CD14-positive monocyte (primary cell): ENCODE measurements at regions not wholly inside any gene's neighbourhood (a gene's known extent, or its start where the extent isn't known, plus 50 kb on each side); places are given as distances from the start of the nearest gene placed in this dataset.

Experiments used
- DNase-seq, 3 donors: peaks; one replicate each; pipeline ENCODE4 v3.0.0-alpha.2; 2011 to 2022
- H2AFZ ChIP-seq: 2 replicates; pipeline ENCODE4 v1.6.0; 2012; ENCODE audit warnings: mild to moderate bottlenecking, low read depth, low read length, inconsistent platforms; ENCODE audit not compliant: insufficient read depth, poor library complexity, severe bottlenecking
- H3K27ac ChIP-seq, 2 donors: 1 replicate in 1 of 2; 2 replicates in 1 of 2; pipeline ENCODE4 v1.5.1; 2012 to 2013; ENCODE audit warnings: low read length in 2 of 2, control low read depth in 1 of 2, inconsistent platforms in 1 of 2, low read depth in 1 of 2, mild to moderate bottlenecking in 1 of 2
- H3K27me3 ChIP-seq, 2 donors: one replicate each; pipeline versions ENCODE4 v1.6.0 to v1.6.1; 2011 to 2013; ENCODE audit warnings: low read length in 2 of 2; ENCODE audit not compliant: control insufficient read depth in 2 of 2, insufficient read depth in 2 of 2
- H3K36me3 ChIP-seq, 2 donors: replicated peaks in 1 of 2; 1 replicate in 1 of 2; 2 replicates in 1 of 2; pipeline versions ENCODE4 v1.5.1 to v1.6.1; 2012 to 2013; ENCODE audit warnings: low read length in 2 of 2, control low read depth in 1 of 2, inconsistent platforms in 1 of 2, mild to moderate bottlenecking in 1 of 2; ENCODE audit not compliant: insufficient read depth in 2 of 2, control insufficient read depth in 1 of 2
- H3K4me1 ChIP-seq, 2 donors: 1 replicate in 1 of 2; 2 replicates in 1 of 2; pipeline versions ENCODE4 v1.5.1 to v1.6.1; 2012 to 2013; ENCODE audit warnings: low read length in 2 of 2, control low read depth in 1 of 2, inconsistent platforms in 1 of 2, mild to moderate bottlenecking in 1 of 2, moderate library complexity in 1 of 2; ENCODE audit not compliant: insufficient read depth in 2 of 2, control insufficient read depth in 1 of 2
- H3K4me2 ChIP-seq: replicated peaks from 2 replicates; pipeline ENCODE3; 2012; ENCODE audit warnings: low read length, moderate library complexity, mild to moderate bottlenecking; ENCODE audit not compliant: poor library complexity, severe bottlenecking; ENCODE audit errors: extremely low read depth
- H3K4me3 ChIP-seq, 3 experiments: fragments of 200-600 bp in 1 of 3; sonication (generic) in 1 of 3; replicated peaks in 1 of 3; 1 replicate in 2 of 3; 2 replicates in 1 of 3; pipeline ENCODE4 v1.5.1; 2011 to 2013; ENCODE audit warnings: low read length in 3 of 3, mild to moderate bottlenecking in 3 of 3, control low read depth in 2 of 3, low read depth in 2 of 3, inconsistent platforms in 1 of 3, moderate library complexity in 1 of 3
- H3K79me2 ChIP-seq: 2 replicates; pipeline ENCODE4 v1.6.0; 2012; ENCODE audit warnings: mild to moderate bottlenecking, control low read depth, inconsistent platforms, low read length, moderate library complexity; ENCODE audit not compliant: insufficient read depth
- H3K9ac ChIP-seq: 2 replicates; pipeline ENCODE4 v1.6.0; 2017; ENCODE audit warnings: low read length, mild to moderate bottlenecking; ENCODE audit not compliant: insufficient read depth, poor library complexity, severe bottlenecking
- H3K9me3 ChIP-seq, 2 donors: replicated peaks in 1 of 2; 1 replicate in 1 of 2; 2 replicates in 1 of 2; pipeline versions ENCODE4 v1.5.1 to v1.6.1; 2012 to 2013; ENCODE audit warnings: low read length in 2 of 2, control low read depth in 1 of 2; ENCODE audit not compliant: control insufficient read depth in 1 of 2, insufficient read depth in 1 of 2
- H4K20me1 ChIP-seq: 2 replicates; pipeline ENCODE4 v1.6.0; 2012; ENCODE audit warnings: mild to moderate bottlenecking, low read length, control low read depth, moderate library complexity; ENCODE audit not compliant: insufficient read depth
- H3K27ac Mint-ChIP-seq, 7 donors: one replicate each; pipeline ENCODE4 v1.8.0; 2020; ENCODE audit warnings: mild to moderate bottlenecking in 7 of 7, mixed read lengths in 7 of 7, moderate library complexity in 6 of 7, inconsistent platforms in 2 of 7
- H3K27me3 Mint-ChIP-seq, 3 donors: one replicate each; pipeline ENCODE4 v1.8.0; 2021 to 2022; ENCODE audit warnings: low read depth in 3 of 3, mild to moderate bottlenecking in 3 of 3, mixed read lengths in 3 of 3, moderate library complexity in 3 of 3, inconsistent platforms in 1 of 3
- H3K36me3 Mint-ChIP-seq, 2 donors: one replicate each; pipeline ENCODE4 v1.8.0; 2020; ENCODE audit warnings: mixed read lengths in 2 of 2, inconsistent platforms in 1 of 2, mild to moderate bottlenecking in 1 of 2
- H3K4me1 Mint-ChIP-seq: one replicate; pipeline ENCODE4 v1.8.0; 2020; ENCODE audit warnings: mild to moderate bottlenecking, mixed read lengths
- H3K4me3 Mint-ChIP-seq, 2 donors: one replicate each; pipeline ENCODE4 v1.8.0; 2020; ENCODE audit warnings: mild to moderate bottlenecking in 2 of 2, mixed read lengths in 2 of 2, moderate library complexity in 1 of 2
- H3K9me3 Mint-ChIP-seq, 7 donors: one replicate each; pipeline ENCODE4 v1.8.0; 2020 to 2022; ENCODE audit warnings: mixed read lengths in 7 of 7, mild to moderate bottlenecking in 6 of 7, moderate library complexity in 6 of 7, inconsistent platforms in 2 of 7
- WGBS: methylation state at CpG from one replicate; pipeline ENCODE4 v1.1.5; 2013; ENCODE audit warnings: missing lambda C conversion rate; ENCODE audit not compliant: insufficient coverage; 5-methylcytosine and 5-hydroxymethylcytosine counted together
- intact Hi-C, 2 donors: fragments of 100-400 bp; cut with micrococcal nuclease; formaldehyde crosslinking; loops; one replicate each; pipeline versions ENCODE4 v1.15.0 to v1.15.1; 2023
- TF ChIP-seq, protein P1 (sequence below): fragments of 200-600 bp; IDR thresholded peaks from one replicate; pipeline ENCODE4 v1.8.0; 2022; ENCODE audit warnings: antibody characterized with exemption, mild to moderate bottlenecking

DNA sequence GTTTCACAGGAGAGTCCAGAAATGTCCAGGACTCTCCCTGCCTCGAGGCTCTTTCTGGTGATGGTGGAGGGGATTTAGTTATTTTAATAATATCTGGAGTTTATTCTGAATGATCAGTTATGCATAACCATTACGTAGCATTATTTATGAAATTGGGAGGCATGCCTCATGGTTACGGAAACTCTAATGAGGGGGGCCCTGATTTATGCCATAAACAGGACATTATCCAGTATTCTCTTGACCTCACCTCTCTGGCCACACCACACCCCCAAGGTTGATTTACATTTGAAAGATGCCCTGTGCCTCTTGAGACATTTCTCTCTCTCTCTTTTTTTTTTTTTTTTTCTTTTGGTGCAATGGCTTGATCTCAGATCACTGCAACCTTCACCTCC, 268.8 kb downstream of the TFAP2C start:
- H3K4me3 ChIP-seq = no peak overlapping the region
- H2AFZ ChIP-seq = no peak overlapping the region
- Mint-ChIP-seq H3K9me3 (peaks cover 0 to 9% (median 2%) of the 10 kb centered on the region in 7 donors), H3K4me1 (no peaks in the 10 kb centered on the region), H3K36me3 (no peaks in the 10 kb centered on the region), H3K27me3 (peaks cover 2 to 6% (median 5%) of the 10 kb centered on the region in 3 donors), H3K27ac (no peak overlapping the region), H3K4me3 (no peak overlapping the region)
- no peak overlapping the region for H3K9ac ChIP-seq
- intact Hi-C loops = no loop called here
- TF ChIP-seq, protein P1, sequence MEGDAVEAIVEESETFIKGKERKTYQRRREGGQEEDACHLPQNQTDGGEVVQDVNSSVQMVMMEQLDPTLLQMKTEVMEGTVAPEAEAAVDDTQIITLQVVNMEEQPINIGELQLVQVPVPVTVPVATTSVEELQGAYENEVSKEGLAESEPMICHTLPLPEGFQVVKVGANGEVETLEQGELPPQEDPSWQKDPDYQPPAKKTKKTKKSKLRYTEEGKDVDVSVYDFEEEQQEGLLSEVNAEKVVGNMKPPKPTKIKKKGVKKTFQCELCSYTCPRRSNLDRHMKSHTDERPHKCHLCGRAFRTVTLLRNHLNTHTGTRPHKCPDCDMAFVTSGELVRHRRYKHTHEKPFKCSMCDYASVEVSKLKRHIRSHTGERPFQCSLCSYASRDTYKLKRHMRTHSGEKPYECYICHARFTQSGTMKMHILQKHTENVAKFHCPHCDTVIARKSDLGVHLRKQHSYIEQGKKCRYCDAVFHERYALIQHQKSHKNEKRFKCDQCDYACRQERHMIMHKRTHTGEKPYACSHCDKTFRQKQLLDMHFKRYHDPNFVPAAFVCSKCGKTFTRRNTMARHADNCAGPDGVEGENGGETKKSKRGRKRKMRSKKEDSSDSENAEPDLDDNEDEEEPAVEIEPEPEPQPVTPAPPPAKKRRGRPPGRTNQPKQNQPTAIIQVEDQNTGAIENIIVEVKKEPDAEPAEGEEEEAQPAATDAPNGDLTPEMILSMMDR = no peak
- no peaks in the 10 kb centered on the region for H3K79me2 ChIP-seq
- DNase-seq = no peak
- 67% methylated on average over 1 of the region's 3 CpGs for WGBS
- H3K27me3 ChIP-seq = no peaks in the 10 kb centered on the region
- H3K4me2 ChIP-seq = no peak overlapping the region
- no peaks in the 10 kb centered on the region for H3K4me1 ChIP-seq
- H3K27ac ChIP-seq = no peak overlapping the region
- no peaks in the 10 kb centered on the region for H4K20me1 ChIP-seq
- no peaks in the 10 kb centered on the region for H3K36me3 ChIP-seq
- peaks cover 0 to 2% of the 10 kb centered on the region in 2 donors for H3K9me3 ChIP-seq

DNA sequence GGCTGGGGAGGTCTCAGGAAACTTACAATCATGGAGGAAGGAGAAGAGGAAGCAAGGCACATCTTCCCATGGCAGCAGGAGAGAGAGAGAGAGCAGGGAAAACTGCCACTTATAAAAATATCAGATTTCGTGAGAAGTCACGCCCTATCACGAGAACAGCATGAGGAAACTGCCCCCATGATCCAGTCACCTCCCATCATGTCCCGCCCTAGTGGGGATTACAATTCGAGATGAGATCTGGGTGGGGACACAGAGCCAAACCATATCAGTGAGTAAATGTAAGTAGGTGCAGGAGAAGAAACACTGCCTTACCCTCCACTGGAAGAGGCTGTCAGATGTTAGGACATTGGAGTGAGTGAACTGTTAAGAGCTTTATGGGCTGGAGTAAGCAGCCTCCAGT, 270.4 kb downstream of the TFAP2C start:
- Histone ChIP-seq H3K4me2 (no peak overlapping the region), H3K4me3 (no peak overlapping the region), H3K27me3 (no peaks in the 10 kb centered on the region), H3K9ac (no peak overlapping the region), H3K27ac (no peak overlapping the region), H3K4me1 (no peaks in the 10 kb centered on the region), H3K36me3 (no peaks in the 10 kb centered on the region), H3K79me2 (no peaks in the 10 kb centered on the region), H3K9me3 (peaks cover 0 to 2% of the 10 kb centered on the region in 2 donors), H4K20me1 (no peaks in the 10 kb centered on the region), H2AFZ (no peak overlapping the region)
- Mint-ChIP-seq H3K27me3 (peaks cover 1 to 6% (median 5%) of the 10 kb centered on the region in 3 donors), H3K4me3 (no peak overlapping the region), H3K9me3 (peaks cover 0 to 7% (median 2%) of the 10 kb centered on the region in 7 donors), H3K27ac (no peak overlapping the region), H3K36me3 (no peaks in the 10 kb centered on the region), H3K4me1 (no peaks in the 10 kb centered on the region)
- DNase-seq = no peak
- intact Hi-C loops = no loop called here
- TF ChIP-seq, protein P1 = no peak
- no CpG with 5 or more reads among the region's 5 CpGs for WGBS
